OCI-M2 (cell line): ENCODE measurements at regions not wholly inside any gene's neighbourhood (a gene's known extent, or its start where the extent isn't known, plus 50 kb on each side); places are given as distances from the start of the nearest gene placed in this dataset.
"Not testable (repeated sequence)": the region's sequence is repeated elsewhere in the genome, so short reads cannot be mapped to it uniquely, and the experiment has no call there.

Source experiments
- DNase-seq: peaks from one replicate; lab custom pipeline; 2025; ENCODE audit not compliant: unreplicated experiment; lab: John Stamatoyannopoulos, UW

- DNase-seq = not testable (repeated sequence)
Measured at GRCh38 chr1:104135036-104135435, 385.3 kb downstream of the AMY1C start.

GRCh38 chr1:104136621-104137020, 386.9 kb downstream of the AMY1C start:
- no peak for DNase-seq

DNA sequence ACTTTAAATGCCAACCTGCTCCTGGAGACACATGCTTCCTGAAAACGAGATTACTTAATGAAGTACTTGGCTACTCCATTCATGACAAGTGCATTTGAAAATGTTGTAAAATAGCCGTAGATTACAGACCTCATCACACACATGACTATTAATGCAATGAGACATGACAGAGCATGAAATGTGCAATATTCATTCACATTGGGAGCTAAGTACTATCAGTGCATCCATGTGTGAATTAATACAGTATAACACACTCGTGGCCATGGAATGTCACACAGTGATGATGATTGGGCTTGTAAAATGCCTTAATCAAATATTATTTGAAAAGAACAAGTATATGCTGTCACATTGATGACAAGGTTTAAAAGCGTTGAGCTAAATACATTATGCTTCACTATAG, 407.0 kb downstream of the AMY1C start:
- no peak for DNase-seq

GRCh38 chr1:104163912-104164476, 414.3 kb downstream of the AMY1C start:
- no peak for DNase-seq

DNA sequence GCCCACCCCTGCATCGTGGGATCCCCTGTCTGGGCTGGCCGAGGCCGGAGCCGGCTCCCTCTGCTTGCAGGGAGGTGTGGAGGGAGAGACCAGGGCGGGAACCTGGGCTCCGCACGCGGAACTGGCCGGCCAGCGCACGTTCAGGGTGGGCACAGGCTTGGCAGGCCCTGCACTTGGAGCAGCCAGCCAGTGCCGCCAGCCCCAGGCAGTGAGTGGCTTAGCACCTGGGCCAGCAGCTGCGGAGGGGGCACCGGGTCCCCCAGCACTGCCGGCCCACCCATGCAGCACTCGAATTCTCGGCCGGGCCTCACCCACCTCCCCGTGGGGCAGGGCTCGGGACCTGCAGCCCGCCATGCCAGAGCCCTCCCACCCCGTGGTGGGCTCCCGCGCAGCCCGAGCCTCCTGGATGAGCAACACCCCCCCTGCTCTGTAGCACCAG, 422.6 kb downstream of the AMY1C start:
- no peak for DNase-seq

DNA sequence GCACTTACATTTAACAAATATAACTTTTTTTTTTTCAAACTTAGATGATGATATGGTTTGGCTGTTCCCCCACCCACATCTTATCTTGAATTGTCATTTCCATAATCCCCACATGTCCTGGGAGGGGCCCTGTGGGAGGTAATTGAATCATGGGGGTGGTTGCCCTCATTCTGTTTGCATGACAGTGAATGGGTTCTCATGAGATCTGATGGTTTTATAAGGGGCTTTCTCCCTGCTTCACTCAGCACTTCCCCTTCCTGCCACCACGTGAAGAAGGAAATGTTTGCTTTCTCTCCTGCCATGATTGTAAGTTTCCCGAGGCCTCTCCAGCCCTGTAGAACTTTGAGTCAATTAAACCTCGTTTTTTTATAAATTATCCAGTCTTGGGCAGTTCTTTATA, 432.6 kb downstream of the AMY1C start:
- DNase-seq = no peak

- no peak for DNase-seq
Measured at GRCh38 chr1:104189207-104189606, 439.5 kb downstream of the AMY1C start.

- DNase-seq = no peak
Measured at GRCh38 chr1:104190821-104191220, 441.1 kb downstream of the AMY1C start.

- no peak for DNase-seq
Measured at GRCh38 chr1:104195395-104195794, 445.7 kb downstream of the AMY1C start.

DNA sequence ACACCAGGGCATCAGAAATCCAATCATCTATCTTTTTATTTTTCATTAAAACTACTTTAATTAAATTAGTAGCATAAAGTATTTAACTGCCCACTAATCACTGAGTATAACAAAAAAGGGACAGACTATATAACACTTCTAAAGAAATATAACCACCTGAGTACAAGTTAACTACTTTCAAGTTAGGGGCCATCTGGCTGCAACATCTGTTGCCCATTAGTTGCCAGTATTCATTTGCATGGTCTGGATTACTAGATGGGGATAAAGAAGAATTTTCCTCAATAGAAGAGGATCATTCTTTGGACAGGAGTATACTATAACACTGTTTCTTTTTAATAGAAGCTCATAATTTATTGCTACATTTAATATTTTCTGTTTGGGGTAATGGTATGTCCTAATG, 446.4 kb downstream of the AMY1C start:
- DNase-seq = no peak

DNA sequence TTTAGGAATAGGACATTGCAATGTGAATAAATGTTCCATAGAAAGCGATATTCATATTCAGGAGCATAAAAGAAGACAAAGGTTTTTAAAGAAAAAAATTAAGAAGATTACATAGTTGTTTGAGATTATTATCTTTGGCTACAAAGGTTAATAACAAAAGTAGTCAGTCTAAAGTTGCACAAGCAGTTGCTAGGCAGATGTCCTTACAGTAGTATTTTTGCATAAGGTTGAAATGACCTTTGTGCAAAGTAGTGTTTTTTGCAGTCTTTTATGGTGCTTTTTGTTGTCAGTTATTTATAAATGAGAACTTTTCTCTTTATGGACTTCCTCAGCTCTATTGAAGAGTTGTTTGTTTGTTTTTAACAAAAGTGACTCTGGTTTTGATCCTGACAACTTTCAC, 447.8 kb downstream of the AMY1C start:
- no peak for DNase-seq

GRCh38 chr1:104212239-104212638, 462.5 kb downstream of the AMY1C start:
- DNase-seq = no peak

DNA sequence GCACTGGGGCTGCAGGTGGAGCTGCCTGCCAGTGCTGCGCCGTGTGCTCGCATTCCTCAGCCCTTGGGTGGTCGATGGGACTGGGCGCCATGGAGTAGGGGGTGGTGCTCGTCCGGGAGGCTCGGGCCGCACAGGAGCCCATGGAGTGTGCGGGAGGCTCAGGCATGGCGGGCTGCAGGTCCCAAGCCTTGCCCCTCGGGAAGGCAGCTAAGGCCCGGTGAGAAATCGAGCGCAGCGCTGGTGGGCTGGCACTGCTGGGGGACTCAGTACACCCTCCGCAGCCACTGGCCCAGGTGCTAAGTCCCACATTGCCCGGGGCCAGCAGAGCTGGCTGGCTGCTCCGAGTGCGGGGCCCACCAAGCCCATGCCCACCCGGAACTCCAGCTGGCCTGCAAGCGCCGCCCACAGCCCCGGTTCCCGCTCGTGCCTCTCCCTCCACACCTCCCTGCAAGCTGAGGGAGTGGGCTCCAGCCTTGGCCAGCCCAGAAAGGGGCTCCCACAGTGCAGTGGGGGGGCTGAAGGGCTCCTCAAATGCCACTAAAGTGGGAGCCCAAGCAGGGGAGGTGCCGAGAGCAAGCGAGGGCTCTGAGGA, 467.8 kb downstream of the AMY1C start:
- DNase-seq = not testable (repeated sequence)

DNA sequence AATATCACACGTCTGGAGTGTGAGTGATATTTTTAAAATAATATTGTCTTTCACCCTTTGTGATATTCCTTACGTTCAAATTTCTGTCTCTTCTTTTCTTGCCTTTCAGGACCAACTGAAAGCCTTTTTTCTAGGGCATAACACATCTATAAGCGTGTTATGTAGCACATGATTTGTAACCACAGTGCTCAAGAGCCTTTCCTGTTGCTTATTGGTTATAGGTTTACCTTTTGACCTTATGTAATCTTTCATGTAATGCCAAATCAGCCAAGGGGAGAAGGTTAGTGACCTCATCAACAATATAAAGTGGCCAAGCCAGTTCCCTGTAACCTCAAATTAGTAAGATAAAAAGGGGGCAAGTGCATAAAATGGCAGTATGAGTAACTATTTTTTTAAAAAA, 480.2 kb downstream of the AMY1C start:
- DNase-seq = no peak

- no peak for DNase-seq
Measured at GRCh38 chr1:104231676-104232075, 482.0 kb downstream of the AMY1C start.

- DNase-seq = no peak
Measured at GRCh38 chr1:104235141-104235540, 485.4 kb downstream of the AMY1C start.

- DNase-seq = no peak
Measured at GRCh38 chr1:104238991-104239390, 489.3 kb downstream of the AMY1C start.

- DNase-seq = no peak
Measured at GRCh38 chr1:104248385-104248784, 498.7 kb downstream of the AMY1C start.

GRCh38 chr1:104259481-104259880, 509.8 kb downstream of the AMY1C start:
- no peak for DNase-seq

DNA sequence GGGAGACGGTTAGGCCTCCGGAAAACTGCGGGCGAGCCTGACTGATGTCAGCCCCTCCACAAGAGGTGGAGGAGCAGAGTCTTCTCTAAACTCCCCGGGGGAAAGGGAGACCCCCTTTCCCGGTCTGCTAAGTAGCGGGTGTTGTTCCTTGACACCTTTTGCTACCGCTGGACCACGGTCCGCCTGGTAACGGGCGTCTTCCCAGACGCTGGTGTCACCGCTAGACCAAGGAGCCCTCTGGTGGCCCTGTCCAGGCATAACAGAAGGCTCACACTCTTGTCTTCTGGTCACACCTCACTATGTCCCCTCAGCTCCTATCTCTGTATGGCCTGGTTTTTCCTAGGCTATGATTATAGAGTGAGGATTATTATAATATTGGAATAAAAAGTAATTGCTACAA, 513.4 kb downstream of the AMY1C start:
- not testable (repeated sequence) for DNase-seq

DNA sequence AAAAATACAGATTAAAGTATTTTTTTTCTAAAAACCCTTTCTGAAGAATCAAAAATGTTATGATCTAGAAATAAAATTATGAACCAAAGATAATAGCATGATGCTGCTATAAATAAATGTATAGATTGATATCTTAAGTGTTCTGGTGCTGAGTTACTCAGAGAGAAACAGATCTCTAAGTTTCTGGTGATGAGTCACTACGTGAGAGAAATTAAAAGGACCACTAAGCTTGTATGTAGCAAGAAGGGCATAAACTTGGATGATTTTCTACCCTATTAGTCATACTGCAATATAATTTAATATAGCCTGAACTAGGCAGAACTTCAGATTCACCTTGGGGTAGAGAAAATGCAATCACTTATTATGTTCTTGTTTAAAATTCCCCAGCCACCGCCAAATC, 514.8 kb downstream of the AMY1C start:
- no peak for DNase-seq

GRCh38 chr1:104265163-104265562, 515.5 kb downstream of the AMY1C start:
- no peak for DNase-seq

DNA sequence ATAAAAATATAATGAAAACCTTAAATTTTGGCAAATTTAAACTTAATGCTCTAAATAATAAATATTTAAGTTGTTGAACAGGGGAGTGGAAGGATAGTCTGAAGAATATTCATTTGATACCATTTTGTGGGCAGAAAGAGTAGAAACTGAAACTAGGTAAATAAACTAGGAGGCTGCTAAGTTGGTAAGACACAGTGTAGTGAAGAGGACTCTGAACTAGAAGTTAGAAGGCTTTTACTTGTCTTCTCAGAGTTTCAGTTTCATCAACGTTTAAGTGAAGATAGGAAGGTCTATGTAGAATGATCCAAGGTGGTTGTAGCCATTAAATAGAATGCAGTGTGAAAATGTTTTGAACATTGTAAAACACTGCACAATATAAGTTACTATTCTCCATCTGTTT, 516.9 kb downstream of the AMY1C start:
- DNase-seq = no peak
